Trophoblast cell (in vitro differentiated cells and primary cell): ENCODE measurements at regions not wholly inside any gene's neighbourhood (a gene's known extent, or its start where the extent isn't known, plus 50 kb on each side); places are given as distances from the start of the nearest gene placed in this dataset.

Experiments
- DNase-seq, 2 donors: peaks; one replicate each; pipeline ENCODE4 v3.0.0-alpha.2; 2016
- H2AFZ ChIP-seq: 2 replicates; pipeline ENCODE4 v1.6.1; 2013; ENCODE audit warnings: low read length, moderate library complexity, mild to moderate bottlenecking; ENCODE audit not compliant: insufficient read depth, poor library complexity
- H2AK5ac ChIP-seq: 2 replicates; pipeline ENCODE4 v1.6.1; 2013; ENCODE audit warnings: mild to moderate bottlenecking, low read length
- H2BK120ac ChIP-seq: 2 replicates; pipeline ENCODE4 v1.6.1; 2013; ENCODE audit warnings: low read length, mild to moderate bottlenecking, moderate library complexity; ENCODE audit not compliant: insufficient read depth, poor library complexity
- H2BK12ac ChIP-seq: 2 replicates; pipeline ENCODE4 v1.6.1; 2013; ENCODE audit warnings: mild to moderate bottlenecking, low read length, moderate library complexity
- H2BK5ac ChIP-seq: 2 replicates; pipeline ENCODE4 v1.6.1; 2013; ENCODE audit warnings: low read length, low read depth, moderate library complexity, mild to moderate bottlenecking; ENCODE audit not compliant: poor library complexity
- H3K14ac ChIP-seq: 2 replicates; pipeline ENCODE4 v1.6.1; 2013; ENCODE audit warnings: mild to moderate bottlenecking, low read length
- H3K18ac ChIP-seq: 2 replicates; pipeline ENCODE4 v1.6.1; 2013; ENCODE audit warnings: mild to moderate bottlenecking, low read length
- H3K23ac ChIP-seq: 2 replicates; pipeline ENCODE4 v1.6.1; 2013; ENCODE audit warnings: low read length
- H3K27ac ChIP-seq: 2 replicates; pipeline ENCODE4 v1.5.1; 2013; ENCODE audit warnings: low read depth, mild to moderate bottlenecking, inconsistent platforms, low read length, moderate library complexity
- H3K27me3 ChIP-seq: 2 replicates; pipeline ENCODE4 v1.6.1; 2013; ENCODE audit warnings: inconsistent platforms, mild to moderate bottlenecking, low read length, moderate library complexity; ENCODE audit not compliant: insufficient read depth
- H3K36me3 ChIP-seq, 2 experiments: 1 replicate in 1 of 2; 2 replicates in 1 of 2; pipeline ENCODE4 v1.6.1; 2013; ENCODE audit warnings: low read length in 2 of 2, mild to moderate bottlenecking in 2 of 2, moderate library complexity in 1 of 2; ENCODE audit not compliant: insufficient read depth in 2 of 2, control insufficient read depth in 1 of 2
- H3K4ac ChIP-seq: 2 replicates; pipeline ENCODE4 v1.6.1; 2013; ENCODE audit warnings: low read depth, mild to moderate bottlenecking, low read length, moderate library complexity
- H3K4me1 ChIP-seq, 2 experiments: 1 replicate in 1 of 2; 2 replicates in 1 of 2; pipeline ENCODE4 v1.6.1; 2013; ENCODE audit warnings: low read length in 2 of 2, mild to moderate bottlenecking in 2 of 2, moderate library complexity in 1 of 2; ENCODE audit not compliant: insufficient read depth in 2 of 2, control insufficient read depth in 1 of 2
- H3K4me2 ChIP-seq: 2 replicates; pipeline ENCODE4 v1.6.1; 2013; ENCODE audit warnings: inconsistent platforms, mild to moderate bottlenecking, low read length, moderate library complexity
- H3K4me3 ChIP-seq: 2 replicates; pipeline ENCODE4 v1.5.1; 2013; ENCODE audit warnings: mild to moderate bottlenecking, low read depth, low read length, inconsistent platforms
- H3K79me1 ChIP-seq: one replicate; pipeline ENCODE4 v1.6.1; 2013; ENCODE audit warnings: low read length
- H3K79me2 ChIP-seq: 2 replicates; pipeline ENCODE4 v1.6.1; 2013; ENCODE audit warnings: low read length, mild to moderate bottlenecking; ENCODE audit not compliant: control insufficient read depth, insufficient read depth, poor library complexity
- H3K9ac ChIP-seq: 2 replicates; pipeline ENCODE4 v1.6.1; 2013; ENCODE audit warnings: mild to moderate bottlenecking, low read length
- H3K9me3 ChIP-seq: 2 replicates; pipeline ENCODE4 v1.6.1; 2013; ENCODE audit warnings: low read depth, mild to moderate bottlenecking, control low read depth, inconsistent platforms, low read length; ENCODE audit not compliant: insufficient read depth
- H4K12ac ChIP-seq: 2 replicates; pipeline ENCODE4 v1.6.1; 2013; ENCODE audit warnings: low read depth, mild to moderate bottlenecking, low read length, moderate library complexity
- H4K8ac ChIP-seq: 2 replicates; pipeline ENCODE4 v1.6.1; 2013; ENCODE audit warnings: low read depth, mild to moderate bottlenecking, low read length, moderate library complexity
- H4K91ac ChIP-seq: one replicate; pipeline ENCODE4 v1.6.1; 2013; ENCODE audit warnings: low read depth, mild to moderate bottlenecking, low read length, moderate library complexity
- WGBS: extraction: QIAGEN DNeasy Blood & Tissue Kit; methylation state at CpG from one replicate; pipeline ENCODE4 v1.1.7; 2013; ENCODE audit warnings: missing lambda C conversion rate; ENCODE audit not compliant: insufficient read length, insufficient coverage; ENCODE audit errors: extremely low coverage; 5-methylcytosine and 5-hydroxymethylcytosine counted together

DNA sequence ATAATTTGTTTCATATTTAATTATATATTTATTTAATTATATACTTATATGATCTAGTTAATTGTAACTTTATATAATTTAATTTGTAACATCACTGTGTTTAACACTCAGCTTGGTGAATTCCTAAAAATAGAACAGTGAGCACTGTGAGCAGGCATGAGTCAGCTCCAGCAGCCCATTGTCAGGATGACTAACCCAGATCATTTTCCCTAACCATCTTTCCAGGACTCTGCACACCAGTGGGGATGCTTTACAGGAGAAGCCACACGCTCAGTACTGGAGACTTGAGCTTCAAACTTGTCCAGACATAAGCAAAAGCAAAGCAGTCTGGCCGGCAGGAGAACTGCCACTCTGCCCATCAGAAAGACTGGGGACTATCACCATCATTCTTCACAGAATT is 446.2 kb upstream of the TRPC7 start:
- H3K27ac ChIP-seq, result no peak overlapping the region
- no peak overlapping the region for H2BK12ac ChIP-seq
- H2BK120ac ChIP-seq, result no peak overlapping the region
- no peaks in the 10 kb centered on the region for H3K27me3 ChIP-seq
- no peak overlapping the region for H3K23ac ChIP-seq
- H3K4me3 ChIP-seq, result no peak overlapping the region
- H2AFZ ChIP-seq, result no peak overlapping the region
- H3K79me1 ChIP-seq, result no peaks in the 10 kb centered on the region
- no CpG with 5 or more reads among the region's 2 CpGs for WGBS
- no peaks in the 10 kb centered on the region for H3K79me2 ChIP-seq
- H3K9ac ChIP-seq, result no peak overlapping the region
- no peak overlapping the region for H2BK5ac ChIP-seq
- H3K9me3 ChIP-seq, result no peaks in the 10 kb centered on the region
- H3K36me3 ChIP-seq, result no peaks in the 10 kb centered on the region
- H2AK5ac ChIP-seq, result no peak overlapping the region
- DNase-seq, result no peak
- no peak overlapping the region for H3K4me2 ChIP-seq
- H4K12ac ChIP-seq, result no peak overlapping the region
- no peak overlapping the region for H3K14ac ChIP-seq
- no peak overlapping the region for H3K4ac ChIP-seq
- H3K4me1 ChIP-seq, result no peaks in the 10 kb centered on the region
- no peak overlapping the region for H4K91ac ChIP-seq
- no peak overlapping the region for H4K8ac ChIP-seq
- no peak overlapping the region for H3K18ac ChIP-seq

DNA sequence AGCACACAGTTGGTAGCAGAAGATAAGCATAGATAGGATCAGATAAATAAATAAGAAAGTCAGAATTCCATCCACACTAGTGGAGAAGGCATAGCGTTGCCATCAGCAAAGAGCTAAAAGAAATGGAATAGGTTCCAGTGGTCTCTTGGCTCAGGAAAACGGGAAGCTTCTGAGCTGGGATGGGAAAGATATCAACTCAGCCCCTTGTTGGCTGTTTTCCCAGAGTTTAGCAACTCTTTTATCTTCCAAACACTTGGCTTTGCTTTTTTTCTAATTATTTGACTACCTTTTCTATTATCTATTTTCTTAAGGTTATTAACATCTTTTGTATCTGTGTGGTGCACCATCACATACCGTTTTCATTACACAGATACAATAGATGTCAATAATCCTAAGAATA is 445.7 kb upstream of the TRPC7 start:
- Histone ChIP-seq H3K9me3 (no peaks in the 10 kb centered on the region), H3K27ac (no peak overlapping the region), H3K4me2 (no peak overlapping the region), H4K91ac (no peak overlapping the region), H2BK120ac (no peak overlapping the region), H4K8ac (no peak overlapping the region), H2AFZ (no peak overlapping the region), H3K4ac (no peak overlapping the region), H3K23ac (no peak overlapping the region), H4K12ac (no peak overlapping the region), H3K79me1 (no peaks in the 10 kb centered on the region), H2AK5ac (no peak overlapping the region), H2BK12ac (no peak overlapping the region), H3K4me3 (no peak overlapping the region), H3K27me3 (no peaks in the 10 kb centered on the region), H3K4me1 (no peaks in the 10 kb centered on the region), H3K9ac (no peak overlapping the region), H3K18ac (no peak overlapping the region), H3K36me3 (no peaks in the 10 kb centered on the region), H3K79me2 (no peaks in the 10 kb centered on the region), H2BK5ac (no peak overlapping the region), H3K14ac (no peak overlapping the region)
- no CpG with 5 or more reads among the region's 3 CpGs for WGBS
- no peak for DNase-seq

DNA sequence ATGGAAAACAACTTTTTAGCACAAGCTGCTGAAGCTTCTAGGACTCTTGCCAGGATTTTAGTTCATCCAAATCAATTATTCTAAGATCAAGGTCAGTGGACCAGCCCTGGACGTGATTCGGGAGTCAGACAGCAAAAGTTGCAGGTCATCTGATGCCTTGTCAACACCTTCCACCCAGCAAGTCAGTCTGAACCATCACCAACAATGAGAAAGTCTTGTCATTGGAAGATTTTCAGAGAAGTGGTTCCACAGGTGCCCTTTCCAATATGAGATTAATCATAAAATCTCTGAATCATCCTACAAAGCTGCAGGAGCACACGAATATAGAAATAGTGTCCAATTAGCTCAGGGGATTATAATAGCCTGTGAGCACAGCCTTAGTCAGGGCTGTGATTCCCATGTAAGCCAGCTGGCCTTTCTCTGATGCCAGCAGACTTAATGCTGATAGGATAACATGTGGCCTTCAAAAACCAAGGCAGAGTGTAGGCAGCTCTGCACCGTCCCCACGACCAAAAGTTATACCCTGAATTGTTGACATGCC is 445.0 kb upstream of the TRPC7 start:
- H3K4me1 ChIP-seq, result no peaks in the 10 kb centered on the region
- H3K4me2 ChIP-seq, result no peak overlapping the region
- H3K4me3 ChIP-seq, result no peak overlapping the region
- H2BK12ac ChIP-seq, result no peak overlapping the region
- H2AK5ac ChIP-seq, result no peak overlapping the region
- H3K36me3 ChIP-seq, result no peaks in the 10 kb centered on the region
- H2BK120ac ChIP-seq, result no peak overlapping the region
- no peak overlapping the region for H2AFZ ChIP-seq
- no peak overlapping the region for H4K12ac ChIP-seq
- H3K27ac ChIP-seq, result no peak overlapping the region
- no peaks in the 10 kb centered on the region for H3K79me2 ChIP-seq
- H3K9me3 ChIP-seq, result no peaks in the 10 kb centered on the region
- H3K23ac ChIP-seq, result no peak overlapping the region
- no peaks in the 10 kb centered on the region for H3K79me1 ChIP-seq
- no peak overlapping the region for H2BK5ac ChIP-seq
- no peak overlapping the region for H4K8ac ChIP-seq
- no peak overlapping the region for H3K4ac ChIP-seq
- DNase-seq, result no peak
- H4K91ac ChIP-seq, result no peak overlapping the region
- no peak overlapping the region for H3K14ac ChIP-seq
- no CpG with 5 or more reads among the region's 5 CpGs for whole genome bisulfite sequencing
- H3K18ac ChIP-seq, result no peak overlapping the region
- H3K27me3 ChIP-seq, result no peaks in the 10 kb centered on the region
- H3K9ac ChIP-seq, result no peak overlapping the region

GRCh38 chr5:136809382-136809781 is 444.0 kb upstream of the TRPC7 start:
- Histone ChIP-seq H2BK12ac (no peak overlapping the region), H2AK5ac (no peak overlapping the region), H3K27me3 (no peaks in the 10 kb centered on the region), H3K27ac (no peak overlapping the region), H3K36me3 (no peaks in the 10 kb centered on the region), H2BK5ac (no peak overlapping the region), H3K9ac (no peak overlapping the region), H3K79me1 (no peaks in the 10 kb centered on the region), H3K4ac (no peak overlapping the region), H4K91ac (no peak overlapping the region), H4K12ac (no peak overlapping the region), H2BK120ac (no peak overlapping the region), H3K4me2 (no peak overlapping the region), H3K9me3 (no peaks in the 10 kb centered on the region), H3K18ac (no peak overlapping the region), H3K4me3 (no peak overlapping the region), H3K23ac (no peak overlapping the region), H4K8ac (no peak overlapping the region), H3K14ac (no peak overlapping the region), H3K4me1 (no peaks in the 10 kb centered on the region), H3K79me2 (no peaks in the 10 kb centered on the region), H2AFZ (no peak overlapping the region)
- no peak for DNase-seq
- WGBS, result no CpG with 5 or more reads among the region's 1 CpG
